ENCODE measurements at regions not wholly inside any gene's neighbourhood (a gene's known extent, or its start where the extent isn't known, plus 50 kb on each side); places are given as distances from the start of the nearest gene placed in this dataset.

DNA sequence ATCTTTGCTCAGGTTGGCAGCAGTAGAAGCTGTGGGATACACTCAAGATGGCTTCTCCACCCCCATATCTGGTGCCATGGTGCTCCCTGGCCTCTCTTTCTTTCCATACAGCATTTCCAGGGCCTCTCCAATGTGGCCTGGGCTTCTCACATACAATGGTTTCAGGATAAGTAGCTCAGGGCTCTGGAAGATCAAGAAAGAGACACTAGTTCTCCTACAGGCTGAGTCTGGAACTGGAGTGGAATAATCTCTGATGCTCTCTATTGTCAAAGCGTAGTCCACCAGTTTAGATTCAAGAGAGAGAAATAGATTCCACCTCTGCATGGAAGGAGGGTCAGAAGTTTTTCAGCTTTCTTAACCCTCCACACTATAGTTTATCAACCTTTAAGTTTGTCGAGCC is 138.2 kb upstream of the AADAT start:
- WGBS (ENCODE audit: insufficient coverage, low coverage, missing lambda C conversion rate), result 5% methylated on average over 2 of the region's 2 CpGs
- no peaks in the 10 kb centered on the region for H3K9me1 ChIP-seq (ENCODE audit: control insufficient read depth, insufficient read depth, low read length)
- intact Hi-C loops (cut with micrococcal nuclease) (no loop called here), in situ Hi-C loops (cut with MboI) (no loop called here)
- DNase-seq (ENCODE audit: extremely low read depth in 1 of 4, low spot score in 3 of 4) (no peak), FAIRE-seq (no peak), ATAC-seq (no peak)
- no TSS peak for BruUV-seq (replicated peaks)
- no peaks in the 10 kb centered on the region for H3K4me1 ChIP-seq (replicated peaks in 1 of 2; ENCODE audit: control insufficient read depth in 2 of 2, insufficient read depth in 2 of 2, low read length in 2 of 2)
- POLR2A ChIA-PET, result no interaction called here
- TF ChIP-seq EZH2 (IDR thresholded peaks at IDR 0.05; ENCODE audit: borderline replicate concordance, low read depth, low read length), result no peak
- TF ChIP-seq ZNF175 (CRISPR knock-in tag; IDR thresholded peaks at IDR 0.05; ENCODE audit: low read depth), result no peak
- TF ChIP-seq RBM22 (IDR thresholded peaks at IDR 0.05; ENCODE audit: low read depth, low read length, poor library complexity, severe bottlenecking), result no peak
- no peak for TF ChIP-seq KLF6 (CRISPR knock-in tag; IDR thresholded peaks at IDR 0.05; ENCODE audit: borderline replicate concordance)
- TF ChIP-seq ZNF444 (CRISPR knock-in tag; IDR thresholded peaks at IDR 0.05), result no peak
- no peak for TF ChIP-seq ZFP30 (CRISPR knock-in tag; IDR thresholded peaks at IDR 0.05; ENCODE audit: borderline replicate concordance)
- TF ChIP-seq E2F3 (CRISPR knock-in tag; IDR thresholded peaks at IDR 0.05), result no peak
- no peak for TF ChIP-seq SRSF9 (IDR thresholded peaks at IDR 0.05; ENCODE audit: borderline replicate concordance, low read depth, low read length)
- TF ChIP-seq RUNX1 (IDR thresholded peaks at IDR 0.05; ENCODE audit: low read depth), result no peak
- TF ChIP-seq ETS1 (conservative IDR thresholded peaks at IDR 0.05; ENCODE audit: control insufficient read depth, low read depth, low read length), result no peak
- no peak for TF ChIP-seq NRF1 (conservative IDR thresholded peaks at IDR 0.05 in 1 of 2, IDR thresholded peaks at IDR 0.05 in 1 of 2)
- TF ChIP-seq SIN3B (IDR thresholded peaks at IDR 0.05; ENCODE audit: low read depth), result no peak
- TF ChIP-seq ZNF445 (CRISPR knock-in tag; IDR thresholded peaks at IDR 0.05; ENCODE audit: low read depth), result no peak
- TF ChIP-seq SLC30A9 (CRISPR knock-in tag; IDR thresholded peaks at IDR 0.05), result no peak
- no peak for TF ChIP-seq RFX7 (CRISPR knock-in tag; IDR thresholded peaks at IDR 0.05)
- H4K20me1 ChIP-seq (replicated peaks; ENCODE audit: control insufficient read depth, insufficient read depth, low read length), result no peaks in the 10 kb centered on the region
- H3K79me2 ChIP-seq (ENCODE audit: control insufficient read depth, insufficient read depth, low read length), result no peaks in the 10 kb centered on the region
- H3K36me3 ChIP-seq (ENCODE audit: control insufficient read depth, insufficient read depth, low read length), result no peaks in the 10 kb centered on the region
- CTCF ChIA-PET (ENCODE audit: low intra/inter-chr PET ratio), result no interaction called here
- H3K4me2 ChIP-seq (ENCODE audit: insufficient read depth, low read length), result no peak overlapping the region
- H3K27ac ChIP-seq (ENCODE audit: extremely low read depth, low read depth, low read length), result no peak overlapping the region
- no peak overlapping the region for H2AFZ ChIP-seq (ENCODE audit: low read depth, low read length)
- H3K27me3 ChIP-seq (ENCODE audit: control insufficient read depth in 2 of 2, insufficient read depth in 2 of 2, low read length in 2 of 2), result no peaks in the 10 kb centered on the region
- no peak overlapping the region for H3K9ac ChIP-seq (ENCODE audit: insufficient read depth in 1 of 2, low read depth in 2 of 2, low read length in 2 of 2)
- no peaks in the 10 kb centered on the region for H3K9me3 ChIP-seq (replicated peaks; ENCODE audit: control insufficient read depth, insufficient read depth, low read depth, low read length)
- H3K4me3 ChIP-seq, result no peak overlapping the region

Data from K562 (cell line).